PC-3 (cell line): ENCODE measurements at regions not wholly inside any gene's neighbourhood (a gene's known extent, or its start where the extent isn't known, plus 50 kb on each side); places are given as distances from the start of the nearest gene placed in this dataset.

ENCODE experiments used
- CTCF ChIP-seq: fragments of 300-600 bp; sonication (generic); conservative IDR thresholded peaks from 2 replicates; pipeline ENCODE4 v1.5.1; 2017; ENCODE audit warnings: antibody characterized with exemption, low read depth, mild to moderate bottlenecking, low read length
- EZH2 ChIP-seq: fragments of 300-600 bp; sonication (generic); IDR thresholded peaks from one replicate; pipeline ENCODE4 v1.6.1; 2017; ENCODE audit warnings: antibody characterized with exemption, mild to moderate bottlenecking, low read length; ENCODE audit not compliant: unreplicated experiment
- EZH2phosphoT487 ChIP-seq: fragments of 300-600 bp; sonication (generic); IDR thresholded peaks from 2 replicates; pipeline ENCODE4 v1.6.1; 2018; ENCODE audit warnings: mild to moderate bottlenecking, antibody characterized with exemption, low read length, borderline replicate concordance

GRCh38 chr13:76804801-76805200 is 81.4 kb downstream of the KCTD12 start:
- TF ChIP-seq EZH2 = no peak
- TF ChIP-seq CTCF = no peak
- TF ChIP-seq EZH2phosphoT487 = no peak
